RWPE1 (cell line): ENCODE measurements at regions not wholly inside any gene's neighbourhood (a gene's known extent, or its start where the extent isn't known, plus 50 kb on each side); places are given as distances from the start of the nearest gene placed in this dataset.

Experiments
- CTCF ChIA-PET: fragments of 350-600 bp; sonication (Branson Sonifier 250); formaldehyde crosslinking; extraction: SDS; loops from one replicate; lab custom pipeline; 2021; lab: Yijun Ruan, JAX
- POLR2A ChIA-PET: fragments of 400-600 bp; formaldehyde crosslinking; extraction: SDS; loops from one replicate; lab custom pipeline; 2020; ENCODE audit warnings: antibody characterized with exemption; ENCODE audit not compliant: low non-redundant PET; lab: Yijun Ruan, JAX
- DNase-seq: peaks from one replicate; pipeline ENCODE4 v3.0.0; 2012; ENCODE audit warnings: low spot score
- H3K27ac ChIP-seq: fragments of 450-650 bp; 2 replicates; pipeline ENCODE4 v1.5.1; 2017
- TF ChIP-seq, protein P1 (sequence below): fragments of 450-650 bp; conservative IDR thresholded peaks from 2 replicates; pipeline ENCODE4 v1.5.1; 2017; ENCODE audit warnings: low read depth, mild to moderate bottlenecking

DNA sequence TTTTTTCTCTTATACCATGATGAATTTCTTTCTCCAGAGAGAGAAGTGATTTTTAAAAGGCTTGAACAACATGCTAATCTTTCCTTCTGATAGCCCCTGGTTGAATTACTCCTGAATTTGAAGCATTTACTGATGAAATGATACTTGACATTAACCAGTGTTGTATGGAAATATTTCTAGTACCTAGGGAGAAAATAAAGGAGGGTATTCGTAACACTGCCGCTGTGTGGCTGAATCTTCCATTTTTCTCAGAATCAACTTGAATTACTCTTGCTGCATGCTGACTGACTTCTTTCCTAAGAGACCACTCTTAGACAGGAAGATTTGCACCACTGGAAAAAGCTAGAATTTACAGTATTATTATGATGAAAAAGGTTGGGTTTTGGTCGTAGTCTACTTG is 118.3 kb downstream of the FAT3 start:
- ChIA-PET CTCF (no interaction called here), POLR2A (no interaction called here)
- TF ChIP-seq, protein P1, sequence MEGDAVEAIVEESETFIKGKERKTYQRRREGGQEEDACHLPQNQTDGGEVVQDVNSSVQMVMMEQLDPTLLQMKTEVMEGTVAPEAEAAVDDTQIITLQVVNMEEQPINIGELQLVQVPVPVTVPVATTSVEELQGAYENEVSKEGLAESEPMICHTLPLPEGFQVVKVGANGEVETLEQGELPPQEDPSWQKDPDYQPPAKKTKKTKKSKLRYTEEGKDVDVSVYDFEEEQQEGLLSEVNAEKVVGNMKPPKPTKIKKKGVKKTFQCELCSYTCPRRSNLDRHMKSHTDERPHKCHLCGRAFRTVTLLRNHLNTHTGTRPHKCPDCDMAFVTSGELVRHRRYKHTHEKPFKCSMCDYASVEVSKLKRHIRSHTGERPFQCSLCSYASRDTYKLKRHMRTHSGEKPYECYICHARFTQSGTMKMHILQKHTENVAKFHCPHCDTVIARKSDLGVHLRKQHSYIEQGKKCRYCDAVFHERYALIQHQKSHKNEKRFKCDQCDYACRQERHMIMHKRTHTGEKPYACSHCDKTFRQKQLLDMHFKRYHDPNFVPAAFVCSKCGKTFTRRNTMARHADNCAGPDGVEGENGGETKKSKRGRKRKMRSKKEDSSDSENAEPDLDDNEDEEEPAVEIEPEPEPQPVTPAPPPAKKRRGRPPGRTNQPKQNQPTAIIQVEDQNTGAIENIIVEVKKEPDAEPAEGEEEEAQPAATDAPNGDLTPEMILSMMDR, result no peak
- no peak overlapping the region for H3K27ac ChIP-seq
- DNase-seq, result no peak

DNA sequence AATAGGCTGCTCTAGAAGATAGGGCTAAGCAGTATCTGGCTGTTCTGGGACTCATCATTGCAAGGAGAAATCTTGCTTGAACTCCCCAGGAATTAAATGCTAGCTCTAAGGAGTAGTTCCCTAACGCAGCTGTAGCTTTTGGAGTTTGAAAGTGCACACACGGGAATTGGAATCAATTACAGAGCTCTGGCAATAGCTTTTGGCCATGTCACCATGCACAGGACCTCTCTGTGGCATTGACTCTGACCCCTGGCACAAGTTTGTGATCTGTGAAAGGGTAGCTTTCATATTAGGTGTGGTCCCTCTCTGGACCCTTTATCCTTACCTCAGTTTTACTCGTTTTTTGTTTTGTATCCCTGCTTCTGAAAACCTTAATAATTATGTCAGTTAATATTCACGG is 121.6 kb downstream of the FAT3 start:
- ChIA-PET CTCF (interaction anchor here (1.1 kb wide), 1 partner anchor 195 kb away, joined by 3 read pairs; no protein-coding TSS in a partner anchor), POLR2A (no interaction called here)
- no peak for DNase-seq
- no peak overlapping the region for H3K27ac ChIP-seq
- TF ChIP-seq, protein P1, result no peak

DNA sequence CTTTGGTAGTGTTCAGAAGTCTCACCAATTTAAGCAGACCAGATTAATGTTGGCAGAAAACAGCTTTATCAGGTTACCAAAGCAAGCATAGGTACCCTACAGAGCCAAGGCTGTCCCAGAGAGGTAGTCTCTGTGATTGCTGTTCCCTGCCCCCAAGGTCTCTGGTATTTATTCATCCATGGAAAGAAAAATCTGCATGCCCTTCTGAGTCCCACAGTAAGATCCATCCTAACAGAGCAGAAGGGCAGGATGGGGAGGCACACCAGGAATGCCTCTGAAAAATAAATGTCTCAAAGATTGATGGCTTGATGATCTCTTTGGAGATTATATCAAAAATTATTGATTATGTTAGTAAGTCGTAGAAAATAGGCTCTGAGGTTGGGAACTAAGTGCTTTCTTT is 122.8 kb downstream of the FAT3 start:
- CTCF ChIA-PET, result no interaction called here
- no peak for DNase-seq
- H3K27ac ChIP-seq, result no peak overlapping the region
- TF ChIP-seq, protein P1, result no peak
- POLR2A ChIA-PET, result no interaction called here

DNA sequence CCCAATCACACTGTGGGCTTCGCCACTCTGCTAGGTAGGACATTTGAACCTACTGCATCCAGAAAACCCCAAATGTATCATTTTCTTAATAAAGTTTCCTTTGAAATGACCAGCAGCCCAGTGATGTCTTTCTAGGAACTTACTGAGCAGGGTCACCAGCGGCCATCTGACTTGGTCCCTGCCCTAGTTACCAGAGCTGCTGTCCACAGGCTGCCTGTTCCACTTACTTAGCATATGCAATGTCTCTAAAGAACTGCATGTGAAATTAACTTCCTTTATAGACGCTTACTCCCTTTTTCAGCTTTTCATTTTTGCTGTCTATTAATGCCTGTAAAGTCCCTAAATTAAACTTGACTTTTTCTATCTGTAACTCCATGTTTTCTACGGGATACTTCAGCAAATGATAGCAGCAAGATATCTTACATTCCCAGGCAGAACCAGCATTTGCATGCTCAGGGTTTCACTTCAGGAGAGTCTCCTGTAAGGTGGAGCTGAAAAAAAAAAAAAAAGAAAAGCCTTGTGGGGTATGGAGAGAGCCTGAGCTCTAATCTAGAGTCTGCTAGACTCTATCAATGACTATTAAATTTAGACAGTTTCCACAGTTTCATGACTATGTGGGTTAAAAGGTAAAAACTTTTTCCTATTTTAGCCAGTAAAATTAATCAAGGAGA is 125.0 kb downstream of the FAT3 start:
- CTCF ChIA-PET, result interaction anchor here (0.5 to 0.6 kb wide), 2 partner anchors 328 to 1828 kb away, joined by 3 to 4 read pairs; no protein-coding TSS in a partner anchor
- DNase-seq, result no peak
- H3K27ac ChIP-seq, result no peak overlapping the region
- POLR2A ChIA-PET, result no interaction called here
- TF ChIP-seq, protein P1, result no peak

DNA sequence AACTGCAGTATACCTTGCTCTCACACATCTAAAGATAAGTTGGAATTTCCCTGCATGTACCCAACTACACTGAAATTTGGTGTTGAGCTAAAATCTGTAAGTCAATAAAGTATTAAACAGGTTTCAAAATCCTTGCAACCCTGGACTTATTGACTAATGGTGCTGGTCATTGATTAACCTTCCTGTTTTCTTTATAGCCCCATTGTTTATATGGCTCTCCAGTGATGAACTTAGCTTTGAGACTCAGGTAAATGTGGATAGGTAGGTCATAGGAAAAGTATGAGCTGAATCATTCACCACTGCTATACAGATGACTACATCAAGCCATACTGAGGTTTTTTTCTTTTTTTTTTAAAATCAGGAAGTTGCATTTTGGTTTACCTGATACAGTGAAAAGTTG is 132.7 kb downstream of the FAT3 start:
- H3K27ac ChIP-seq, result no peak overlapping the region
- CTCF ChIA-PET, result no interaction called here
- peak; percentile 59 for DNase-seq
- TF ChIP-seq, protein P1, result no peak
- POLR2A ChIA-PET, result interaction anchor here (0.6 kb wide), 1 partner anchor 702 kb away, joined by 11 read pairs; no protein-coding TSS in a partner anchor

DNA sequence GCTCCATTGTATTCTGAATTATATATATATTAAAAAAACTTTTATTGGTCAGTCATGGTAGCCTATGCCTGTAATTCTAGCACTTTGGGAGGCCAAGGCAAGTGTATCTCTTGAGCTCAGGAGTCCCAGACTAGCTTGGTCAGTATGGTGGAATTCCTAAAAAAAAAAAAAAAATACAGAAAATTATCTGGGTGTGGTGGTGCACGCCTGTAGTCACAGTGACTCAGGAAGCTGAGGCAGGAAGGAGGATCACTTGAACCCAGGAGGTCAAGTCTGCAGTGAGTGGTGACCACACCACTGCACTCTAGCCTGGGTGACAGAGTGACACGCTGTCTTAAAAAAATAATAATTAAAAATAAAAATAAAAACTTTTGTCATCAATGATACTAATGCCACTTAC is 133.2 kb downstream of the FAT3 start:
- ChIA-PET POLR2A (interaction anchor here (0.6 kb wide), 1 partner anchor 701 kb away, joined by 11 read pairs; no protein-coding TSS in a partner anchor), CTCF (no interaction called here)
- H3K27ac ChIP-seq, result no peak overlapping the region
- TF ChIP-seq, protein P1, result no peak
- DNase-seq, result no peak
